ENCODE measurements at regions not wholly inside any gene's neighbourhood (a gene's known extent, or its start where the extent isn't known, plus 50 kb on each side); places are given as distances from the start of the nearest gene placed in this dataset. TPM values are rescaled to one million over a fixed set of nuclear protein-coding genes. Genes with fewer than 3 reads are reported as not detected.

GRCh38 chr22:22433770-22434169 lies 74.8 kb downstream of the ZNF280B start:
- no peak overlapping the region for H2AFZ ChIP-seq (ENCODE audit: low read depth, low read length)
- no peak for TF ChIP-seq CBX2 (IDR thresholded peaks at IDR 0.05; ENCODE audit: insufficient read depth, low read length, poor library complexity, severe bottlenecking)
- no peak for TF ChIP-seq ZKSCAN8 (CRISPR knock-in tag; IDR thresholded peaks at IDR 0.05)
- TF ChIP-seq ILK (tag; IDR thresholded peaks at IDR 0.05; ENCODE audit: borderline replicate concordance, low read depth) = 0 out of 2 replicates have a peak, but pooled peaks have one; percentile 39
- no peak for TF ChIP-seq RNF219 (CRISPR knock-in tag; IDR thresholded peaks at IDR 0.05)
- TF ChIP-seq GTF2A2 (tag; IDR thresholded peaks at IDR 0.05) = no peak
- no peak for TF ChIP-seq CEBPZ (IDR thresholded peaks at IDR 0.05; ENCODE audit: borderline replicate concordance, low read depth, low read length)
- H3K9me3 ChIP-seq (replicated peaks; ENCODE audit: control insufficient read depth, insufficient read depth, low read depth, low read length) = no peaks in the 10 kb centered on the region
- in situ Hi-C loops (cut with MboI) (no loop called here), intact Hi-C loops (cut with micrococcal nuclease) (loop anchor here (5.0 kb wide), 1 partner anchor 524 kb away; no protein-coding TSS in a partner anchor)
- peaks cover 14% of the 10 kb centered on the region for H4K20me1 ChIP-seq (replicated peaks; ENCODE audit: control insufficient read depth, insufficient read depth, low read length)
- peaks cover 2% of the 10 kb centered on the region for H3K9me1 ChIP-seq (ENCODE audit: control insufficient read depth, insufficient read depth, low read length)
- no peaks in the 10 kb centered on the region for H3K4me1 ChIP-seq (replicated peaks in 1 of 2; ENCODE audit: control insufficient read depth in 2 of 2, insufficient read depth in 2 of 2, low read length in 2 of 2)
- BruUV-seq (replicated peaks) = no TSS peak
- no peak overlapping the region for H3K4me3 ChIP-seq
- H3K36me3 ChIP-seq (ENCODE audit: control insufficient read depth, insufficient read depth, low read length) = no peaks in the 10 kb centered on the region
- no peak for ATAC-seq
- H3K27me3 ChIP-seq (ENCODE audit: control insufficient read depth in 2 of 2, insufficient read depth in 2 of 2, low read length in 2 of 2) = peaks cover 18 to 25% of the 10 kb centered on the region in 2 experiments; a peak in 4 of 5 replicates
- no peak for FAIRE-seq
- DNase-seq (ENCODE audit: extremely low read depth in 1 of 4, low spot score in 3 of 4) = no peak
- H3K79me2 ChIP-seq (ENCODE audit: control insufficient read depth, insufficient read depth, low read length) = no peaks in the 10 kb centered on the region
- POLR2A ChIA-PET = no interaction called here
- WGBS (ENCODE audit: insufficient coverage, low coverage, missing lambda C conversion rate) = 2% methylated on average over 4 of the region's 4 CpGs
- H3K27ac ChIP-seq (ENCODE audit: extremely low read depth, low read depth, low read length) = no peak overlapping the region
- no peak overlapping the region for H3K4me2 ChIP-seq (ENCODE audit: insufficient read depth, low read length)
- CTCF ChIA-PET (ENCODE audit: low intra/inter-chr PET ratio) = interaction anchor here (0.6 to 1.2 kb wide), 5 partner anchors 9 to 253 kb away, joined by 3 to 5 read pairs (median 3); no protein-coding TSS in a partner anchor
- no peak overlapping the region for H3K9ac ChIP-seq (ENCODE audit: insufficient read depth in 1 of 2, low read depth in 2 of 2, low read length in 2 of 2)

Small RNA genes lying in the stretch of these regions (small RNA-seq; reads per million reads assigned to genes)
- gene AC245291.3 (not detected), gene IGLVVII-41-1 (not detected)
